ENCODE measurements at regions not wholly inside any gene's neighbourhood (a gene's known extent, or its start where the extent isn't known, plus 50 kb on each side); places are given as distances from the start of the nearest gene placed in this dataset.

DNA sequence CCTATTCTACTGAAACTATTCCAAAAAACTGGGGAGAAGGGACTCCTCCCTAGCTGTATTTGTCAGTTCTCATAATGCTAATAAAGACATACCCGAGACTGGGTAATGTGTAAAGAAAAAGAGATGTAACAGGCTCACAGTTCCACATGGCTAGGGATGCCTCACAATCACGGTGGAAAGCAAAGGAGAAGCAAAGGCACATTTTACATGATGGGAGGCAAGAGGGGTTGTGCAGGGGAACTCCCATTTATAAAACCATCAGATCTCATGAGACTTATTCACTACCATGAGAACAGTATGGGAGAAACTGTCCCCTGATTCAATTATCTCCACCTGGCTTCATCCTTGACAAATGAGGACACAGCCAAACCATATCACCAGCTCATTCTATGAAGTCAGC is 111.2 kb upstream of the RIPOR2 start:
- H4K20me1 ChIP-seq (ENCODE audit: control insufficient read depth, extremely low read depth, insufficient read depth, low read length): no peaks in the 10 kb centered on the region
- no peak for TF ChIP-seq CTCF (conservative IDR thresholded peaks at IDR 0.05 in 1 of 2, IDR thresholded peaks at IDR 0.05 in 1 of 2; ENCODE audit: low read depth in 1 of 2, low read length in 2 of 2)
- TF ChIP-seq EZH2 (IDR thresholded peaks at IDR 0.05; ENCODE audit: low read length, missing control alignments): no peak

GRCh38 chr6:25050356-25050755 is 114.6 kb upstream of the RIPOR2 start:
- TF ChIP-seq CTCF (conservative IDR thresholded peaks at IDR 0.05 in 1 of 2, IDR thresholded peaks at IDR 0.05 in 1 of 2; ENCODE audit: low read depth in 1 of 2, low read length in 2 of 2) (peak in 1 of 2 donors; percentile 8), EZH2 (IDR thresholded peaks at IDR 0.05; ENCODE audit: low read length, missing control alignments) (no peak)

More for the DNA sequence above, 111.2 kb upstream of the RIPOR2 start:
- Histone ChIP-seq H2AFZ (ENCODE audit: low read length) (no peak overlapping the region), H3K27ac (ENCODE audit: insufficient read depth, low read length) (no peak overlapping the region), H3K4me1 (ENCODE audit: control insufficient read depth, extremely low read depth, insufficient read depth, low read length) (peaks cover 1% of the 10 kb centered on the region), H3K4me3 (replicated peaks in 1 of 4; ENCODE audit: control extremely low read depth in 1 of 4, insufficient read depth in 1 of 4, low read depth in 3 of 4, low read length in 4 of 4) (no peak overlapping the region), H3K9me3 (ENCODE audit: control insufficient read depth, insufficient read depth, low read depth, low read length) (no peaks in the 10 kb centered on the region), H3K79me2 (ENCODE audit: control insufficient read depth, insufficient read depth, low read length) (no peaks in the 10 kb centered on the region), H3K27me3 (ENCODE audit: control insufficient read depth, insufficient read depth, low read length) (no peaks in the 10 kb centered on the region), H3K4me2 (ENCODE audit: extremely low read depth, insufficient read depth, low read length) (no peak overlapping the region), H3K9ac (ENCODE audit: insufficient read depth, low read length) (no peak overlapping the region), H3K36me3 (ENCODE audit: control insufficient read depth, insufficient read depth, low read length) (no peaks in the 10 kb centered on the region)
- no peak for DNase-seq (ENCODE audit: low read depth in 2 of 2)

DNA sequence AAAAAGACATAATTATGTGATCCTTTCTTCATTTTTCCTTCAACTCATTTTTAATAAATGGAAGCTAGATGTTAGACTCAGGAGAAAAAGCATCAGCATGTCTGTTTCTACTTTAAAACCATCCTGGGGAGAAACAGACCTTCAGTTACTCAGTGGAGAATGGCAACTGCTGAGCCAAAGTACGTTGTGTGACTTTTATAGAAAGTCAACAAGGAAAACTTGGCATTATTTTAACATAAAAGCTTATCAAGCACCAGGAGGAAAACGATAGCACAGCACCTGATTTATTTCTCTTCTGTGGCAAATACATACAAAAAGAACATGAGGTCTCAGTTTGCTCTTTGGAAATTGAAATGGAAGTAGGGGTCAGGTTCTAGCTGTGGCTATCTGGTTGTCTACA is 115.3 kb upstream of the RIPOR2 start:
- no peak overlapping the region for H3K27ac ChIP-seq (ENCODE audit: insufficient read depth, low read length)
- no peak overlapping the region for H3K9ac ChIP-seq (ENCODE audit: insufficient read depth, low read length)
- peaks cover 8% of the 10 kb centered on the region for H3K4me1 ChIP-seq (ENCODE audit: control insufficient read depth, extremely low read depth, insufficient read depth, low read length)
- H3K79me2 ChIP-seq (ENCODE audit: control insufficient read depth, insufficient read depth, low read length): no peaks in the 10 kb centered on the region
- no peak overlapping the region for H3K4me3 ChIP-seq (replicated peaks in 1 of 4; ENCODE audit: control extremely low read depth in 1 of 4, insufficient read depth in 1 of 4, low read depth in 3 of 4, low read length in 4 of 4)
- no peak for DNase-seq (ENCODE audit: low read depth in 2 of 2)
- TF ChIP-seq EZH2 (IDR thresholded peaks at IDR 0.05; ENCODE audit: low read length, missing control alignments): no peak
- TF ChIP-seq CTCF (conservative IDR thresholded peaks at IDR 0.05 in 1 of 2, IDR thresholded peaks at IDR 0.05 in 1 of 2; ENCODE audit: low read depth in 1 of 2, low read length in 2 of 2): no peak
- no peaks in the 10 kb centered on the region for H3K27me3 ChIP-seq (ENCODE audit: control insufficient read depth, insufficient read depth, low read length)
- H2AFZ ChIP-seq (ENCODE audit: low read length): no peak overlapping the region
- H3K4me2 ChIP-seq (ENCODE audit: extremely low read depth, insufficient read depth, low read length): no peak overlapping the region
- H3K36me3 ChIP-seq (ENCODE audit: control insufficient read depth, insufficient read depth, low read length): no peaks in the 10 kb centered on the region
- H4K20me1 ChIP-seq (ENCODE audit: control insufficient read depth, extremely low read depth, insufficient read depth, low read length): no peaks in the 10 kb centered on the region
- H3K9me3 ChIP-seq (ENCODE audit: control insufficient read depth, insufficient read depth, low read depth, low read length): no peaks in the 10 kb centered on the region

More at GRCh38 chr6:25050356-25050755, 114.6 kb upstream of the RIPOR2 start:
- DNase-seq (ENCODE audit: low read depth in 2 of 2): peak; percentile 90 to 91
- no peak overlapping the region for H3K9ac ChIP-seq (ENCODE audit: insufficient read depth, low read length)
- H3K79me2 ChIP-seq (ENCODE audit: control insufficient read depth, insufficient read depth, low read length): no peaks in the 10 kb centered on the region
- H2AFZ ChIP-seq (ENCODE audit: low read length): no peak overlapping the region
- no peak overlapping the region for H3K27ac ChIP-seq (ENCODE audit: insufficient read depth, low read length)
- H3K4me1 ChIP-seq (ENCODE audit: control insufficient read depth, extremely low read depth, insufficient read depth, low read length): peaks cover 8% of the 10 kb centered on the region
- H3K4me3 ChIP-seq (replicated peaks in 1 of 4; ENCODE audit: control extremely low read depth in 1 of 4, insufficient read depth in 1 of 4, low read depth in 3 of 4, low read length in 4 of 4): no peak overlapping the region
- H3K9me3 ChIP-seq (ENCODE audit: control insufficient read depth, insufficient read depth, low read depth, low read length): no peaks in the 10 kb centered on the region
- no peaks in the 10 kb centered on the region for H4K20me1 ChIP-seq (ENCODE audit: control insufficient read depth, extremely low read depth, insufficient read depth, low read length)
- no peak overlapping the region for H3K4me2 ChIP-seq (ENCODE audit: extremely low read depth, insufficient read depth, low read length)
- H3K27me3 ChIP-seq (ENCODE audit: control insufficient read depth, insufficient read depth, low read length): no peaks in the 10 kb centered on the region
- H3K36me3 ChIP-seq (ENCODE audit: control insufficient read depth, insufficient read depth, low read length): no peaks in the 10 kb centered on the region

All from fibroblast of lung (primary cell).